Lung (tissue), 11 donors: ENCODE measurements at regions not wholly inside any gene's neighbourhood (a gene's known extent, or its start where the extent isn't known, plus 50 kb on each side); places are given as distances from the start of the nearest gene placed in this dataset.

Source experiments
- ATAC-seq: fragments of 200-7000 bp; cut with Tn5 transposase; one replicate; pipeline ENCODE4 v1.9.1; 2020; ENCODE audit warnings: moderate number of reproducible peaks; ENCODE audit not compliant: insufficient read depth, low FRiP score
- DNase-seq, 3 donors: peaks; one replicate each; pipeline ENCODE4 v3.0.0-alpha.2; 2013 to 2017
- H3K27ac ChIP-seq, 2 donors: one replicate each; pipeline ENCODE4 v1.5.1; 2013; ENCODE audit warnings: mild to moderate bottlenecking in 2 of 2, moderate library complexity in 2 of 2, control low read depth in 1 of 2, inconsistent platforms in 1 of 2, low read depth in 1 of 2, low read length in 1 of 2
- H3K27me3 ChIP-seq, 3 donors: one replicate each; pipeline ENCODE4 v1.5.1; 2013; ENCODE audit warnings: low read length in 2 of 3; ENCODE audit not compliant: control insufficient read depth in 3 of 3, insufficient read depth in 3 of 3
- H3K36me3 ChIP-seq, 4 donors: one replicate each; pipeline ENCODE4 v1.5.1; 2013; ENCODE audit warnings: low read length in 4 of 4, mild to moderate bottlenecking in 1 of 4, moderate library complexity in 1 of 4; ENCODE audit not compliant: control insufficient read depth in 4 of 4, insufficient read depth in 4 of 4
- H3K4me1 ChIP-seq, 5 donors: one replicate each; pipeline ENCODE4 v1.5.1; 2013; ENCODE audit warnings: low read length in 5 of 5, mild to moderate bottlenecking in 2 of 5, moderate library complexity in 1 of 5; ENCODE audit not compliant: control insufficient read depth in 5 of 5, insufficient read depth in 5 of 5
- H3K4me3 ChIP-seq: one replicate; pipeline ENCODE4 v1.5.1; 2013; ENCODE audit warnings: mild to moderate bottlenecking, control low read depth, moderate library complexity
- H3K9ac ChIP-seq, 2 donors: one replicate each; pipeline ENCODE4 v1.5.1; 2013; ENCODE audit warnings: low read length in 2 of 2, control low read depth in 1 of 2; ENCODE audit not compliant: insufficient read depth in 1 of 2
- H3K9me3 ChIP-seq, 4 donors: one replicate each; pipeline ENCODE4 v1.5.1; 2013; ENCODE audit warnings: low read length in 3 of 4, mild to moderate bottlenecking in 1 of 4, moderate library complexity in 1 of 4; ENCODE audit not compliant: control insufficient read depth in 4 of 4, insufficient read depth in 3 of 4
- WGBS, 2 donors: extraction: QIAGEN DNeasy Blood & Tissue Kit; methylation state at CpG; one replicate each; pipeline ENCODE4 v1.1.7; 2013; 5-methylcytosine and 5-hydroxymethylcytosine counted together
- TF ChIP-seq, protein P1 (sequence below): IDR thresholded peaks from 2 replicates; pipeline ENCODE4 v1.5.1; 2012; ENCODE audit warnings: mild to moderate bottlenecking; ENCODE audit errors: control extremely low read depth, extremely low read depth
- donor health status: control.
- donor health status: control.
- donor health status: Bipolar disorder and iron deficiency.
- donor health status: healthy.
- donor health status: DM: yes; HTN: yes; CAD: no.

DNA sequence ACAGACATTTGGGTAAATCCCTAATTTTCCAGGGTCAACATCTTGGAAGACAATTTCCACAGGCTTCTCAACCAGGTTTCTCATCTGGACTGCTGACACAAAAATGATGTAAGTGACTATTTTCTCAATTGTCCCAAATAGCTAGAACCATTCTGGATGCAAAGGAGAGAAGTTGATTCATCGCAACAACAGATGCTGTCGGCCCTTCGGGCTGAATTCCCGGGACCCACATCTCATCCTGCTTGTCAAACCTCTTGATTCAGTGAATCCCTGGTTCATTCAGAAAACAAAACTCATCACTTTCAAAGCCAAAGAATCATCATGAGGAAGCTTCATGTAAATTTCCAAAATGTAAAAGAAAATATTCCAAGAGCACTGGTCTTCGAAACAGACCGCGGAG is 251.8 kb downstream of the NPHP4 start:
- TF ChIP-seq, protein P1, sequence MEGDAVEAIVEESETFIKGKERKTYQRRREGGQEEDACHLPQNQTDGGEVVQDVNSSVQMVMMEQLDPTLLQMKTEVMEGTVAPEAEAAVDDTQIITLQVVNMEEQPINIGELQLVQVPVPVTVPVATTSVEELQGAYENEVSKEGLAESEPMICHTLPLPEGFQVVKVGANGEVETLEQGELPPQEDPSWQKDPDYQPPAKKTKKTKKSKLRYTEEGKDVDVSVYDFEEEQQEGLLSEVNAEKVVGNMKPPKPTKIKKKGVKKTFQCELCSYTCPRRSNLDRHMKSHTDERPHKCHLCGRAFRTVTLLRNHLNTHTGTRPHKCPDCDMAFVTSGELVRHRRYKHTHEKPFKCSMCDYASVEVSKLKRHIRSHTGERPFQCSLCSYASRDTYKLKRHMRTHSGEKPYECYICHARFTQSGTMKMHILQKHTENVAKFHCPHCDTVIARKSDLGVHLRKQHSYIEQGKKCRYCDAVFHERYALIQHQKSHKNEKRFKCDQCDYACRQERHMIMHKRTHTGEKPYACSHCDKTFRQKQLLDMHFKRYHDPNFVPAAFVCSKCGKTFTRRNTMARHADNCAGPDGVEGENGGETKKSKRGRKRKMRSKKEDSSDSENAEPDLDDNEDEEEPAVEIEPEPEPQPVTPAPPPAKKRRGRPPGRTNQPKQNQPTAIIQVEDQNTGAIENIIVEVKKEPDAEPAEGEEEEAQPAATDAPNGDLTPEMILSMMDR = no peak
- Histone ChIP-seq H3K9me3 (peaks cover 0 to 2% (median 0%) of the 10 kb centered on the region in 4 donors), H3K9ac (no peak overlapping the region), H3K4me3 (no peak overlapping the region), H3K27me3 (peaks cover 0 to 13% (median 3%) of the 10 kb centered on the region in 3 donors), H3K4me1 (peaks cover 0 to 11% (median 0%) of the 10 kb centered on the region in 5 donors), H3K36me3 (no peaks in the 10 kb centered on the region), H3K27ac (no peak overlapping the region)
- DNase-seq = no peak
- ATAC-seq = no peak
- WGBS, 2 donors = 87 to 96% methylated on average over 7 of the region's 7 CpGs

DNA sequence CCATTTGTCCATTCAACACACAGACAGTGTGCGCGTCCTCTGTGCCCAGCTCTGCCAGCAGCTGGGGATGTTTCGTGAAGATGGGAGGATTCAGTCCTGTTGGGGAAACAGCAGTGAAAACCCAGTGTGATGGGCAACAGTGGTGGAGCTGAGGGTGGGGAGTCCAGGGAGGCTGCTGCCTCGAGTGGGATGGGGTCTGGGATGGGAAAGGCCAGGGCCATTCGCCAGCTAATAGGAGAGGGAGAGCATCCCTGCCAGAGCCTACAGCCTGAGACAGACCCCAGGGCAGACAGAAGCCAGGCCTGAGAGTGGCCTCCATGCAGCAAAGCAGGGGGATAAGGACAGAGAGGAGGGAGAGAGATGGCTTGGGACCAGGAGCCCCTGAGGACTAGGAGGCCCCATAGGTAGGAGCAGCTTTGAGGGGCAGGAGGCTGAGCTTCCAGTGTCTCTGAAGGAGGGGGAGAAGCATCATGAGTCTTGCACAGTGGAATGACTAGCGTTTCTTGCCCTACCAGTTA is 252.6 kb downstream of the NPHP4 start:
- no peak overlapping the region for H3K9ac ChIP-seq
- H3K27ac ChIP-seq = no peak overlapping the region
- 72% methylated on average over 6 of the region's 6 CpGs for WGBS, 2 donors
- no peaks in the 10 kb centered on the region for H3K36me3 ChIP-seq
- TF ChIP-seq, protein P1 = no peak
- no peak overlapping the region for H3K4me3 ChIP-seq
- peaks cover 0 to 4% (median 0%) of the 10 kb centered on the region in 5 donors for H3K4me1 ChIP-seq
- ATAC-seq (no peak), DNase-seq (no peak)
- H3K9me3 ChIP-seq = no peaks in the 10 kb centered on the region
- H3K27me3 ChIP-seq = peaks cover 0 to 13% (median 3%) of the 10 kb centered on the region in 3 donors

DNA sequence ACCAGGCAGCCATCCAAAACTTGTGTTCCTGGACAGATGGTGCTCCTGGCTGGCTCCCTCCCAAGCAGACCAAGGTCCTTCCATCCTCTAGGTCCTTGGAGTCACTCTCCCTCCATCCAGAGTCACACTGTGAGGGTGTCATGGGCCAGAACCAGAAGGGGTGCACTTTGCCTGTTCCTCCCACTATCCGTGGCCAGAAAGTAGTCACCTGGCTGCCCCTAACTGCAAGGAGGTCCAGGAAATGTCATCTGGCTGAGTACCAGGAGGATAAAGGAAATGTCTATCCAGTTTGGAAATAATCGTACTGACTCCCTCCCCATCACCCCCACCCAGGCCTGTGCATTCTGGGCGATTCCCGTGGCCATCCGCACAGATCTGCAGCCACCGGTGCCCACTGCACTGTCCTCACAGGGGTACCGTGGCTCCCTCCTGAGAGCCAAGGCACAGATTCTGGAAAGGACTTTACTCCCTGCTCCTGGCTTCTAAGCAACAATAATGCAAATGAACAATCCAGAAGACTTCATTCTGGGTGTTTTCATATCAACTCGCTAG is 253.2 kb downstream of the NPHP4 start:
- TF ChIP-seq, protein P1 = no peak
- no peak overlapping the region for H3K4me3 ChIP-seq
- no peaks in the 10 kb centered on the region for H3K36me3 ChIP-seq
- no peak for DNase-seq
- no peak overlapping the region for H3K9ac ChIP-seq
- ATAC-seq = no peak
- H3K27me3 ChIP-seq = peaks cover 0 to 13% (median 3%) of the 10 kb centered on the region in 3 donors
- no peaks in the 10 kb centered on the region for H3K4me1 ChIP-seq
- H3K9me3 ChIP-seq = no peaks in the 10 kb centered on the region
- no peak overlapping the region for H3K27ac ChIP-seq
- WGBS, 2 donors = 78 to 79% methylated on average over 8 of the region's 8 CpGs

DNA sequence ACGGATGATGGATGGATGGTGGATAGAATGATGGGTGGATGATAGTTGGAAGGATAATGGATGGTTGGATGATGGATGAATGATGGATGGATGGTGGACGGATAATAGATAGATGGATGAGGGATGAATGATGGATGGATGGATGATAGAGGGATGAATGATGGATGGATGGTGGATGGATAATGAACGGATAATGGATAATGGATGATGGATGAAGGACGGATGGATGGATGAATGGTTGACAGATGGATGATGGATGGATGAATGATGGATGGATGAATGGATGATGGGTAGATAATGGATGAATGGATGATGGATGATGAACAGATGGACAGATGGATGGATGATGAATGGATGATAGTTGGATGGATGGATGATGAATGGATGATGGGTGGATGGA is 255.1 kb downstream of the NPHP4 start:
- 66 to 80% methylated on average over 4 of the region's 4 CpGs for WGBS, 2 donors
- TF ChIP-seq, protein P1 = no peak

More for the DNA sequence above, 255.1 kb downstream of the NPHP4 start:
- peaks cover 0 to 15% (median 3%) of the 10 kb centered on the region in 3 donors for H3K27me3 ChIP-seq
- H3K4me1 ChIP-seq = no peaks in the 10 kb centered on the region
- ATAC-seq (no peak), DNase-seq (peak in 1 of 3 donors; percentile 14)
- H3K36me3 ChIP-seq = no peaks in the 10 kb centered on the region
- H3K4me3 ChIP-seq = no peak overlapping the region
- no peak overlapping the region for H3K9ac ChIP-seq
- no peaks in the 10 kb centered on the region for H3K9me3 ChIP-seq
- no peak overlapping the region for H3K27ac ChIP-seq
